HG02571 (cell line): ENCODE measurements at regions not wholly inside any gene's neighbourhood (a gene's known extent, or its start where the extent isn't known, plus 50 kb on each side); places are given as distances from the start of the nearest gene placed in this dataset.
"Not testable (repeated sequence)": the region's sequence is repeated elsewhere in the genome, so short reads cannot be mapped to it uniquely, and the experiment has no call there.

Experiments used
- ATAC-seq: cut with Tn5 transposase; IDR thresholded peaks from one replicate; pipeline ENCODE4 v1.9.1; 2021; ENCODE audit warnings: mild to moderate bottlenecking, moderate library complexity; ENCODE audit not compliant: unreplicated experiment

DNA sequence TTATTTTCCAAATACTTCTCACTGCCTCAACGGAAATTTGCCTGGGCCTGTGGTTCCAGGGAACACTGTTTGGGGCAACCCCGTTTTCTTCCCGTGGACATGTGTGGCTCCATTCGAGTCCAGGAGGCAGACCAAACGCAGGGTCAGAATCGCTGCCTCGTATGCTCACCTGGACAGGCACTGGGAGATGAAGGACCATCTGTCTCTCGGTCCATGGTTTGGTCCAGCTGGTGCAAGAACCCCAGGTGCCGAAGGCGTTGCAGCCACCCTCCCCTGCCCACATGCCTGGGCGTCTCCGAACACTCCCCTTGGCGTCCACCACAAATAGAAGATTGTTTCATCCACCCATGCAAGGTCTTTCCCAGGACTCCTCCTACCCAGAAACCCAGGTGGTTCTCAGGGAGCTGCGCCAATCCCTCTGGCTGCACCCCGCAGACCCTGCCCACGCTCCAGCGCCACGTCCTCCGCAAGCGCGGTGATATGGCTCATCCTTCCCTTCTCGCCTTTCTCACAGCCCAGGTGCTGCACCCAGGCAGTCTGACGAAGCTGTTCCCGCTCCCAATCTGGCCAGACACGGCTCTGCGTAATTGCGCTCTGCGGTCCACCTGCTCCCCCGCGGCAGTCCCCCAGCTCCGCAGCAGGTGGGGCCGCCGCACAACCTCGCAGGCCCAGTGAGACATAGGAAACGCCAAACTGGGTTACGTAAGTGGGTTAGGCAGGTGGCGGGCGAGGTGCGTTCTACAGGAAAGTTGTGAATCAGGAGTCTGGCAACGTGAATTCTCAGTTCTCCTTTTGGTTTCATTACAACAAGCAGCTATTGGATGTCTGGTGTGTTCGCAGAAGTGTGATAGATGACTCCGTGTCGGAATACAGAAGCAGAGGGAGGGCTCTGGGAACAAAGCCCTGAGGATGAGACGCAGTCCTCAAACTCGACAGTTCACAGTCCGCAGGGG lies 146.2 kb upstream of the ECI2 start:
- peak; percentile 75 for ATAC-seq

DNA sequence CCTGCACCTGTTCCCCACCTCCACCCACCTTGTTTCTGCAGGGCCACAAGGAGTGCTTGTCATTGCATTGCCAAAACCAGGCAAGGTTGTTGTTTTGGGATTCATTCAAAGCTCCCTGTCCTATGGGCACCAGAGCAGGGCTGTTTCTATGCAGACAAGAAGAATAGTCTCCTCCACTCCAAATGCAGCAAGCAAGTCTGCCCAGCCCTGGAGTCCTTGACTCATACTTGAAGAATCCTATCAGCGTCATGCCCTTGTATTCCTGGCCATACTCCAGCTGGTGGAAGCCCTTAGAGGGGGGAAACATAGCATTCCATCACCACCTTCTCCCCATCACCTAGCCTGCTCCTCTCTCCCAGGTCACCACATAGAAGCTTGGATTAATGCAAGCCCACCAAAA lies 145.3 kb upstream of the ECI2 start:
- no peak for ATAC-seq

DNA sequence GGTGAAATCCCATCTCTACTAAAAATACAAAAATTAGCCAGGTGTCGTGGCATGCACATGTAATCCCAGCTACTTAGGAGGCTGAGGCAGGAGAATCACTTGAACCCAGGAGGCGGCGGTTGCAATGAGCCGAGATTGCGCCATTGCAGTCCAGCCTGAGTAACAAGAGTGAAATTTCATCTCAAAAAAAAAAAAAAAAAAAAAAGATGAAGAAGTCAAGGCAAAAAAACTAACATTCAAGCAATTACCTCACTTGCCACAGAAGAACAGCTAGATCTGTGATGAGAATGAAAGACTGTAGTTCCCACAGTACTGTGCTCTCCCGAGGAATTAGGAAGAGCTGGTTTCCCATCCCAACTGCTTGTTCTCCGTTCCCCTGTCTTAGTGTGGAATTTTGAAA lies 144.7 kb upstream of the ECI2 start:
- no peak for ATAC-seq

DNA sequence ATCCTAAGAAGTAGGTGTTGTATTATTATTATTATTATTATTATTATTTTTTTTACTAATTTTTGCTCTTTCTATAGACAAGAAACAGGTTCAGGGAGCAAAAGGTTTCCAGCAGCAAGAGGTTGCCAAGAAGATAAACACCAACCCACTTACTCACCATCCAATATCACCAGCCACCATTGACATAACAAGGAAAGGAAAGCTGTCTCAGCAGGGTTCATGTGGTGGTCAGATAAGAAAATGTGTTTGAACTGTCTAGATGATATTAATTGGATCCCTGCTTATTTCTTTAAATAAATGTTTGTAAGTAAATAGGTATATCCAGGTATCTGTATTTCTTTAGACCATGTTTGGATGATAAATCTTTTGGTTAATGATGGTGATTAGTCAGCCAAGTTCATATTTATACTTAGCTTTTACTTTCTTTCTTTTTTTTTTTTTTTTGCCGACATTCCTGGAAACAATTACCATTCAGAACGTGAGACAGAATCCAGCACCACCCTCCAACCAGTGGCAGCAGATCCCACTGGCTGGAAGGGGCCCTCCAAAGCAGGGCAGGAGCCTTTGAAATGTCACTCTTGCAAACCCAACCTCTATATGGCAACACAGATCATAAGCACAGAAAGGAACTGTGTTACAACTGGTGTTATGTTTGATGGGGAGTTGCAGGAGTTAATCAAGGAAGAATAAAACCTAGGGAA lies 139.2 kb upstream of the ECI2 start:
- no peak for ATAC-seq

DNA sequence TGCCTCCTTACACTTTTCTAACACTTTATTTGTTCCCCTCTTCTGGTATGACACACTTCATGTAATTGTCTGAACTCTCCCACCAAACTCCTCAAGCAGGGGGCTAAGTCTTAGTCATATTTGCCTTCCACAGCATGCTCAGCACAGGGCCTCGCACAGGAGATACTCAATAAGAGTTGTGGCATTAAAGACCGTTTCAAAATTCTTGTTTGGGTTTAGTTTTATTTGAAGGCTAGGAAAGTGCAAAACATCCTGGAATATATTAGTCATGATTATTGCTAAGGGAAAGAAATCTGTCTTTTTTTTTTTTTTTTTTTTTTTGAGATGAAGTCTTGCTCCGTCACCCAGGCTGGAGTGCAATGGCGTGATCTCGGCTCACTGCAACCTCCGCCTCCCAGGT lies 137.6 kb upstream of the ECI2 start:
- ATAC-seq = no peak

DNA sequence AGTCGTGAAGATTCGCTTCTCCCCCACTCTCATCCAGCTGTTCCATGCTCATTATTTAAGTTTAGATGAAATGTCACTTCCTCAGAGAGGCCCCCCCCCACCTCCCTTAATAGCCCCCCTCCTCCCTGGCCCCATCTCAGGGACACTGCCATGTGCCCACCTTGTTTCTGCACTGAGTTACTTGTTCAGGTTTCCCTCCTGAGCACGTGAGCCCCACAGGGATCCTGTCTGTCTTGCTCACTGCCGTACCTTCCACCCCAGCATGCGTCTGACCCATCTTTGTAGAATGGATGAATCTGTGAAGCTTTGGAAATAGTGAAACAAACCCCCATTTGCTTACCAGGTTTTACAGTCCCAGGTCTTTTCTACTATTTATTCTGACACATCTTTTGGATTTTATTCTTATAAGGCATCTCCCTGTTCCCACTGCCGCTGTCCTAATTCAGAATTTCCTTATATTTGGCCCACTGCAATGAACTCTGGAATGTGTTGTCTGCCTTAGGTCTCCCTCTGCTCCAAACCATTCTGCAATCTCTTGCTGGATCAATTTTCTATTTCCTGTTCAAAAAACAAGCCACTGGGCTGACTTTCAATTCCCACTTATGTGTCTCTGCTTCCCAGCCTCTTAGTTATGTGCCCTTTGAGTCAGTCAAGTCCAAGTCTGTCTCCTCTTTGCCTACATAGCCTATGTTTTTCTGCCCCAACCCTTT lies 136.5 kb upstream of the ECI2 start:
- no peak for ATAC-seq

DNA sequence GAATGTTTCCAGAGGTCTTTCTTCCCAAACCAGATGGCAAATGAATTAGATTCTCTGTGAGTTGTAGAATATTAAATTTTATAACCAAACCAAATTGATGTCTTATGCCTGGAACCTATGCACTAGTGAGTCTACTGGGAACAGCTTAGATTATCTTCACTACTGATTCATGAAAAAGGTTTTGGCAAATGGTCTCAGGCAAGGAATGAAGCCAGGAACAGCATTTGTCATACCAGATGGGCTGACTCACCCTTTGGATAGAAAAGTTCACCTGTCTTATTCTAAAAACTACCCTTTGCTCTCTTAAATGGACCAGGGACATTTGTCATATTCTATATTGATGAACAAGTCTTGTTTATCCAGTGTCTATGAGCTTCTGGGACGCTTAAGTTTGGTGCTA lies 135.4 kb upstream of the ECI2 start:
- ATAC-seq = no peak

DNA sequence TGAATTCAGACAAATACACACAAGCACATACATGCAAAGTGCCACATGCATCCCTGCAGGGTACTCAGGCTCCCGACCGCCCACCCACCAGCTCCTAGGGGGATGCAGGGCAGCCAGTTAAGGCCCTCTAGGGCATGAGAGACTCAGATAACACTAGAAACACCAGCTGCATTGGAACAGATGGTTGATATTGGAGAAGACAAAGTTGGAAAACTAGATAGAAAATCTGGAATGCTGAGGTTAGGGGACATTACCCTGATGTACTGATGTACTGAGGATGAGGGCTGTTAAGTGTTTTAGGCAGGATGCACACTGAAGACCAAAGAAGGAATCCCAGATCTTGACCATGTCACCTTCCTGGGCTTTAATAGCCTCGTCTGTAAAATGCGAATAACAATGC lies 134.6 kb upstream of the ECI2 start:
- no peak for ATAC-seq

DNA sequence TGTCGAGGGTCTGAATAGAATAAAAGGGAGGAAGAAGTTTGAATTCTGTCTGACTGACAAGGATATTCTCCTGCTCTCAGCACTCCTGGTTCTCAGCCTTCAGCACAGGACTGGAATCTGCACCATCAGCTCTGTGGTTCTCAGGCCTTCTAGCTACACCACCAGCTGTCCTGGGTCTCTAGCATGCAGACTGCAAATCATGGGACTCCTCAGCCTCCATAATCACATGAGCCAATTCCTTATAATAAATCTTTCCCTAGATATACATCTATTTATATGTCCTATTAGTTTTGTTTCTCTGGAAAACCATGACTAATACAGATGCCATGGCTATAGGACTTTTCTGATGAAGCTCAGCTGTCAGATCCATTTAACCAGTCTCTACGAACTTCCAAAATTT lies 132.8 kb upstream of the ECI2 start:
- no peak for ATAC-seq

DNA sequence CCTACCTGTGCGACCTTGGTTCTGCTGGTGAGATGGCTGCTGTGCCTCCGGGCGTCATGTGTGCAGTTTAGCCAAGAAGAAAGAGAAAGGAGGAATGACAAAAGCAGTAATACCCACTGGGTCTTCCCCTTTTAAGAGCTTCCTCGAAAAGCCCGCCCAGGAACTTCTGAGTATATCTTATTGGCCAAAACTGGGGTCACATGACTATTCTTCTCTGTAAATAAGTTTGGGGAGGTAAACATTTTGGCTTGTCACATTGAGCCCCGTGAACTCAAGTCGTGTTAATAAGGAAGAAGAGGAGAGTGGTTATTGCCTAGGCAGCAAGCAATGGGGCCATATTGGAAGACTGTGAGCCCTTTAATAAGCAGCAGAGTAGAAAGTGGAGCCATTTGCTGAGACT lies 130.4 kb upstream of the ECI2 start:
- ATAC-seq = no peak

DNA sequence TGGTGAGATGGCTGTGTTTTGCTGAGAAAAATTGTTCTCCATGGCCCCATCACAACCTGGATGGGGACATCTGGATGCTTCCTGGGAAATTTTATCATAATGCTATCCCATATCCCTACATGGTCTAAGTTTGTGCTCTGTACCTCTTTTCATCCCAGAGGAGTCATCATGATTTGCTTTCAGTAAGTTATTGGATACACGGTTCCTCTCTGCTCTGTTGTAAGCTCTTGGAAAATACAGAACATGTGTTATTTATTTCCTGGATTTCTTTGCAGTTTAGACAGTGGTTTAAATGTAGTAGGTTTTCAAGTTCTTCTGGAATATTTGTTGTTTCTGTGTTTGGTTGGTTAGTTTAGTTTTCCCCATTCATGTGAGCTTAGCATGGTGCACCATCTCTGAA lies 129.2 kb upstream of the ECI2 start:
- ATAC-seq = no peak

DNA sequence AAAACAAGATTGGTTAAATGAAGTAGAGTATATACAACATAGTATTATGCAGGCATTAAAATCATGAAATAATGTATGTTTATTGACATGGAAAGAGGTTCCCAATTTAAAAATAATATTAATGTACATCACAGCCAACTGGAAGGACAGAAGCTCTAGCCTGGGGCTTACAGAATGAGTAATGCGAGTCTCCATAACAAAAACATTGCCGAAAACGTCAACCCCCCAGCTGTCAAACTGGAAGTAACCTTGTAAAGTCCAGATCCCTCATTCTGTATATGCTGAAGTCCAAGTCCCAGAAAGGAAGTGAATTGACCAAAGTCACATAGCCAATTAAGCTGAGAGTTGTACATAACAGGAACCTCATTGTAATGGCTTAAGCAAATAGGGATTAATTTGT lies 128.7 kb upstream of the ECI2 start:
- ATAC-seq = no peak

DNA sequence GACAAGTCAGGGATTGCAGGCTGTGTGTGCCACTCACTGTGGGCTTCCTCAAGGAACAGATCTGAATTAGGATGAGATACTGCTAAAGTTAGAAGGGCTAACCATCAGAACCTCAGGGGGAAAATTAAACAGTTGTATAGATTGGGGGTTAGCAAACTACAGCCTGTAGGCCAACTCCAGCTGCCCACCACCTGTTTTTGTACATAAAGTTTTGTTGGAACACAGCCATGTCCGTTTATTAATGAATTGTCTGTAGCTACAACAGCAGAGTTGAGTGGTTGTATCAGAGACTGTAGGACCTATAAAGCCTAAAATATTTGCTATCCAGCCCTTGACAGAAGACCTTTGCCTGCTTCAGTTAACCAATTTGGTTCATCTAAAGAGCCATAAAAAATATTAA lies 127.2 kb upstream of the ECI2 start:
- no peak for ATAC-seq

DNA sequence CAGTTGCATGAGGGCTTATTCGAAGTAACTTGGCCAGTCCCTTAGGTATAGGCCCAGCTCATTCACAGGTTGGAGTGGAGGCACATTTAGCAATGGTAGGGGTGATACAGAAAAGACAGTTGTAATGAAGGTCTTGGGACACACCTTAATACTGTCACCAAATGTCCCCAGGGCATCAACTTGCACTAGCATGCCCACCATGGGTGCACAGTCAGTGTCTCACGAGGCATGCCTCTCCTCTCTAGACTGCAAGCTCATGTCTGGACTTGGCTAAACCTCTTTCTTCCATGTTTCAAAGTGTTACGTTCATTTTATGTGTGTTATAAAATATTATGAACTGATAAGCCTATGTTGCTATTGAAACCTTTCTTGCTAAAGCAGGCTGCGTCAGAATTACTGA lies 124.0 kb upstream of the ECI2 start:
- ATAC-seq = no peak

DNA sequence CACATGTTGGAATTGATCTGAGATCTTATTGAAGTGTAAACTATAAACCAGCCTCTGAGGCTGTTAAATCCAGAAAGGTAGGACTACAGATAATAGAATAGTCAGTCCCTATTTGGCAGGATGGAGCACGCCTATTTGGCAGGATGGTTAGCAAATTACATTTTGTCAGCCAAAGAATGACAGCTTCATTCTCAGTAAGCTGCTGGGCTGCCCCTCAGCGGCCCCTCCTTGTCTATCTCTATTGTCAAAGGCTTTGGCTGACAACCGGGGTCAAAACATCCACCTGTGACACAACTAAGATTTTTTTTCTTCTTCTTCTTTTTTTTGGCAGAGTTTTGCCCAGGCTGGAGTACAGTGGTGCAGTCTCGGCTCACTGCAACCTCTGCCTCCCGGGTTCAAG lies 123.4 kb upstream of the ECI2 start:
- no peak for ATAC-seq

DNA sequence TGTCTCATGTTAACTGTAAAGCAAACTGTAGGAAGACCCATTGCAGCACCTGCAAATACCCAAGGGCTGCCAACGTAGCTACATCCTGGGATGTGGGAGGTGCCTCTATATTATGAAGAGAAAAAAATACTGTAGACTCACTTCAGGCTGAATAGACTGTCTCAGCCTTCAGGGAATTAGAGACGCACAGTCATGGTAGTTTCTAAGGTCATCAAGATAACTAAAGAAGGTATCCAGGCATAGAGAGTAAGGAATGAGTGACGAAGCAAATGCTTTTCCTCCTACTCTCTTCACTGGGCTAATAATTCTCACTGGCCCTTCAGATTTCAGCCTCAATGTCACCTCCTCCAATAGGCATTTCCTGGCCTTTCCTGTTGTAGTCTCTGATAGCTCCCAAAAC lies 121.6 kb upstream of the ECI2 start:
- ATAC-seq = no peak

DNA sequence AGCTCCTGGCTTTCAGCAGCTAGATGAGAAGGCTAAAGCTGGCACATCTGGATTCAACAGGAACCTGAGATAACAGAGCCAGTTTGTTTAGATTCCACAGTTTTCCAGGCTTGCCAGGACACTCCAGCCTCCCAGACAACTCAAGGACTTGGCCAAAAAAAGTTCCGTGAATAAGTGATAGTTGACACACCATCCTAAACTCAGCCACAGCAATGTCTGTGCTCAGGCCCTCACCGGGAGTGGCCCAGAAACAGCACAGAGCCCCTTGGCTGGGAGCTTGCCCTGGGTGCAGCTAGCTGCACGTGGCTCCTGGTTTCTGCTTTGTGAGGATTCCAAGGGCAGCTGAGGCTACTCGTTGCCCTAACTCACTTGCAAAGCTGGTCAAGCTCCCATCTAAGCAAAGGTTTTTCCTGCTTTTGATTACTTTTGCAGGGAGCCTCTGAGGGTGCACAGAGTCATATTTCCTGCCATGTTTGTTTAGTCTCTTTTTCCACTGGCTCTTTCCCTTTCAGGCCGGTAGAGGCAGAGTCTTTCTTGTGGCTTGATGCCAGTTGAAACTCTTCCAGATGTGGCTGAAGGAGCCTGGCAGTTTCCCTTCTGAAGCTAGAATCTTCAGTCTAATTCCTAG lies 118.3 kb upstream of the ECI2 start:
- ATAC-seq = no peak

DNA sequence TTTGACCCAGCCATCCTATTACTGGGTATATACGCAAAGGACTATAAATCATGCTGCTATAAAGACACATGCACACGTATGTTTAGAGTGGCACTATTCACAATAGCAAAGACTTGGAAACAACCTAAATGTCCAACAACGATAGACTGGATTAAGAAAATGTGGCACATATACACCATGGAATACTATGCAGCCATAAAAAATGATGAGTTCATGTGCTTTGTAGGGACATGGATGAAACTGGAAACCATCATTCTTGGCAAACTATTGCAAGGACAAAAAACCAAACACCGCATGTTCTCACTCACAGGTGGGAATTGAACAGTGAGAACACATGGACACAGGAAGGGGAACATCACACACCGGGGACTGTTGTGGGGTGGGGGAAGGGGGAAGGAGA lies 117.1 kb upstream of the ECI2 start:
- ATAC-seq = not testable (repeated sequence)

DNA sequence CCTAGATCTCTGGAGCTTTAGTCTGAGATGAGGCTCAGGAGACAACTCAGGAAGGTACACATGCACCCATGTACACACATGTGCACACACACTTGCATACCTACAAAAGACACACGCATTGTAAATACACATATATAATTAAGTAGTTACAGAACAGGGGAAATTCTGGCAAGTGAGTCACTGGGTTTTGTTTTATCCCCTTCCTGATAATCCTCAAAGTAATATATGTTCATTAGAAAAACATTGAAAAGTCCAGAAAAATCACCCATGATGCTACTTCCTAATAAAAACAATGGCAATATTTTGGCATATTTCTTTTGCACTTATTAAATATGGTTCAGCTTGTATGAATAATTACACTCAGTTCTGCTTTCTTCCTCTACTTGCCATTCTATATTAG lies 115.3 kb upstream of the ECI2 start:
- ATAC-seq = no peak

DNA sequence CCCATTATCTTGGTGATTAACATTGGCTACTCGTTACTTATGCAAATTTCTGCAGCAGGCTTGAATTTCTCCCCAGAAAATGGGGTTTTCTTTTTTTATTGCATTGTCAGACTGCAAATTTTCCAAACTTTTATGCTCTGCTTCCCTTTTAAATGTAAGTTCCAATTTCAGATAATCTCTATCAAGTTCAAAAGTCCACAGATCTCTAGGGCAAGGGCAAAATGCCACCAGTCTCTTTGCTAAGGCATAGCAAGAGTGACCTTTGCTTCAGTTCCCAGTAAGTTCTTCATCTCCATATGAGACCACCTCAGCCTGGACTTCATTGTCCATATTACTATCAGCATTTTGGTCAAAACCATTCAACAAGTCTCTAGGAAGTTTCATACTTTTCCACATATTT lies 108.5 kb upstream of the ECI2 start:
- ATAC-seq = not testable (repeated sequence)

DNA sequence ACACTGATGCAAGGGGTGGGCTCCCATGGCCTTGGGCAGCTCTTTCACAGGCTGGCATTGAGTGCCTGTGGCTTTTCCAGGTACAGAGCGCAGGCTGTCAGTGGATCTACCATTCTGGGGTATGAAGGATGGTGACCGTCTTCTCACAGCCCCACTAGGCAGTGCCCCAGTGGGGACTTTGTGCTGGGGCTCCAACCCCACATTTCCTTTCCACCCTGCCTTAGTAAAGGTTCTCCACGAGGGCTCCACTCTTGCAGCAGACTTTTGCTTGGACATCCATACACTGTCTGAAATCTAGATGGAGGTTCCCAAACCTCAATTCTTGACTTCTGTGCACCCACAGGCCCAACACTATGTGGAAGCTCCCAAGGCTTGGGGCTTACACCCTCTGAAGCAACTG lies 107.9 kb upstream of the ECI2 start:
- no peak for ATAC-seq
